Heart left ventricle (tissue), 16 donors: ENCODE measurements at regions not wholly inside any gene's neighbourhood (a gene's known extent, or its start where the extent isn't known, plus 50 kb on each side); places are given as distances from the start of the nearest gene placed in this dataset.

Source experiments
- ATAC-seq, 4 donors: fragments of 200-7000 bp; cut with Tn5 transposase; one replicate each; pipeline ENCODE4 v1.9.1; 2020 to 2022; ENCODE audit warnings: moderate library complexity in 4 of 4, mild to moderate bottlenecking in 3 of 4, moderate number of reproducible peaks in 1 of 4
- DNase-seq, 5 donors: peaks; one replicate each; pipeline ENCODE4 v3.0.0-alpha.2; 2020
- H3K27ac ChIP-seq, 12 donors: fragments of 200-600 bp; sonication (generic) in 4 of 12; one replicate each; pipeline versions ENCODE4 v1.5.0 to v1.8.0; 2016 to 2022; ENCODE audit warnings: mild to moderate bottlenecking in 2 of 12
- H3K27me3 ChIP-seq, 9 donors: fragments of 200-600 bp; sonication (generic) in 2 of 9; one replicate each; pipeline versions ENCODE4 v1.5.1 to v1.8.0; 2016 to 2022; ENCODE audit warnings: mild to moderate bottlenecking in 3 of 9
- H3K36me3 ChIP-seq, 9 donors: fragments of 200-600 bp; sonication (generic) in 2 of 9; one replicate each; pipeline versions ENCODE4 v1.5.0 to v1.8.0; 2018 to 2022; ENCODE audit warnings: mild to moderate bottlenecking in 2 of 9
- H3K4me1 ChIP-seq, 12 donors: fragments of 200-600 bp; sonication (generic) in 4 of 12; one replicate each; pipeline versions ENCODE4 v1.5.0 to v1.8.0; 2016 to 2022; ENCODE audit warnings: mild to moderate bottlenecking in 3 of 12
- H3K4me3 ChIP-seq, 12 donors: fragments of 200-600 bp; sonication (generic) in 4 of 12; one replicate each; pipeline versions ENCODE4 v1.5.0 to v1.8.0; 2017 to 2022; ENCODE audit warnings: mild to moderate bottlenecking in 9 of 12, moderate library complexity in 4 of 12
- H3K9me3 ChIP-seq, 12 donors: fragments of 200-600 bp; sonication (generic) in 4 of 12; one replicate each; pipeline versions ENCODE4 v1.5.0 to v1.8.0; 2016 to 2022; ENCODE audit warnings: mild to moderate bottlenecking in 1 of 12
- CTCF ChIP-seq, 12 donors: fragments of 200-600 bp; sonication (generic) in 4 of 12; IDR thresholded peaks; one replicate each; pipeline versions ENCODE4 v1.5.0 to v1.8.0; 2018 to 2022; ENCODE audit warnings: antibody characterized with exemption in 12 of 12, mild to moderate bottlenecking in 5 of 12
- POLR2A ChIP-seq, 2 donors: fragments of 450-650 bp; IDR thresholded peaks; one replicate each; pipeline ENCODE4 v1.6.1; 2017; ENCODE audit warnings: antibody characterized with exemption in 2 of 2, mild to moderate bottlenecking in 2 of 2, moderate library complexity in 2 of 2
- WGBS, 4 donors: extraction: QIAGEN DNeasy Blood & Tissue Kit in 2 of 4; methylation state at CpG; one replicate each; pipeline versions ENCODE4 v1.1.5 to v1.1.7; 2013 to 2018; 5-methylcytosine and 5-hydroxymethylcytosine counted together
- intact Hi-C, 10 donors: fragments of 100-400 bp; cut with DNase I; formaldehyde crosslinking; loops; one replicate each; pipeline versions ENCODE4 v1.11.1 to v1.14.2; 2022
- donor health status: ischemic (EF 13 %, LVEDD 7.1; RV severe dilation, severe dysfunction).
- donor health status: healthy with polysubstance abuse.
- donor health status: DM: no; HTN: yes; CAD: no.
- donor health status: DM: no; HTN: no; CAD: no.
- donor health status: ischemic (EF 25% LVEDD 6.9; RV normal size, moderate dysfunction).
- donor health status: ischemic (EF 25% LVEDD 5.7; RV mildly dilated, moderate dysfunction).
- donor health status: healthy.
- donor health status: DM: yes; HTN: yes; CAD: no.
- donor health status: ischemic (EF 35%, LVEDD 5.7; RV mildly dilated, moderate dysfunction).
- donor health status: nonischemic (EF 11% LVEDD 7.7; RV severe dilation, severe dysfunction).
- donor health status: DM: yes; HTN: yes; CAD: no.
- donor health status: PGD.
- donor health status: ischemic (EF 29% LVEDD 5.4; RV normal size, mild dysfunction).
- donor health status: nonischemic (EF 23%, LVEDD 6.1; RV moderate dilation, normal function).

DNA sequence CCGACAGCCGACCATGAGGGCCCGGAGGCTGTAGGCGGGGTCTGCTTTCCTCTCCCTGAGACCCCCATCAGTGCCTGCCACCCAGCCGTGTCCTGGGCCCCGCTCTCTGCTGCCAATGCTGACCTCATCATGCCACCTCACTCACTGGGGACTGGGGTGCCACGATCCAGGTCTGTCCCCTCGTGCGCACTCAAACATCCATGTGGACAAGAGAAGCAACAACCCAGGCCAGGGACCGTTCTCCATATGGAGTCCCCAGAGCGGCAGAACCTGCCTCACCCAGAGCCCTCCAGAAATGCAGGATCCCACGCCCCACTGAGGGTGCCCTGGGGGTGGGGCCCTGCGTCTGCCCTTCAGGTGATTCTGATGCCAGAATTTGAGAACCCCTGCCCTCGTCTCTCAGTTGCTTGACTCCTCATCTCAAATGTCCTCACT is 210.0 kb upstream of the PPP2R2D start:
- Histone ChIP-seq H3K9me3 (no peaks in the 10 kb centered on the region), H3K36me3 (no peaks in the 10 kb centered on the region), H3K27ac (no peak overlapping the region), H3K4me1 (no peaks in the 10 kb centered on the region), H3K4me3 (no peak overlapping the region), H3K27me3 (peaks cover 0 to 32% (median 0%) of the 10 kb centered on the region in 9 donors)
- DNase-seq (no peak), ATAC-seq (no peak)
- TF ChIP-seq CTCF (IDR thresholded peaks at IDR 0.05) (no peak), POLR2A (IDR thresholded peaks at IDR 0.05) (no peak)
- intact Hi-C loops, result no loop called here
- WGBS, 4 donors, result 75 to 83% (median 80%) methylated on average over 13 to 14 of the region's 14 CpGs

GRCh38 chr10:131691481-131692090 is 209.2 kb upstream of the PPP2R2D start:
- H3K36me3 ChIP-seq, result no peaks in the 10 kb centered on the region
- H3K27me3 ChIP-seq, result peaks cover 0 to 29% (median 0%) of the 10 kb centered on the region in 9 donors
- H3K4me3 ChIP-seq, result no peak overlapping the region
- ATAC-seq (no peak), DNase-seq (no peak)
- no peak for TF ChIP-seq CTCF (IDR thresholded peaks at IDR 0.05)
- TF ChIP-seq POLR2A (IDR thresholded peaks at IDR 0.05), result no peak
- WGBS, 4 donors, result 71 to 76% (median 73%) methylated on average over 16 of the region's 16 CpGs
- H3K27ac ChIP-seq, result no peak overlapping the region
- H3K4me1 ChIP-seq, result no peaks in the 10 kb centered on the region
- H3K9me3 ChIP-seq, result no peaks in the 10 kb centered on the region
- intact Hi-C loops, result no loop called here

GRCh38 chr10:131692176-131692575 is 208.6 kb upstream of the PPP2R2D start:
- DNase-seq, result no peak
- TF ChIP-seq POLR2A (IDR thresholded peaks at IDR 0.05), result no peak
- TF ChIP-seq CTCF (IDR thresholded peaks at IDR 0.05), result no peak
- 65 to 66% (median 66%) methylated on average over 12 of the region's 12 CpGs for WGBS, 4 donors

GRCh38 chr10:131692686-131693334 is 208.0 kb upstream of the PPP2R2D start:
- intact Hi-C loops, result no loop called here
- Histone ChIP-seq H3K4me3 (no peak overlapping the region), H3K4me1 (no peaks in the 10 kb centered on the region), H3K9me3 (no peaks in the 10 kb centered on the region), H3K27me3 (peaks cover 0 to 16% (median 0%) of the 10 kb centered on the region in 9 donors), H3K36me3 (no peaks in the 10 kb centered on the region), H3K27ac (no peak overlapping the region)
- 55 to 72% (median 64%) methylated on average over 9 to 11 of the region's 11 CpGs for whole genome bisulfite sequencing, 4 donors
- DNase-seq (no peak), ATAC-seq (no peak)
- TF ChIP-seq POLR2A (IDR thresholded peaks at IDR 0.05) (no peak), CTCF (IDR thresholded peaks at IDR 0.05) (no peak)

More at GRCh38 chr10:131692176-131692575, 208.6 kb upstream of the PPP2R2D start:
- Histone ChIP-seq H3K9me3 (no peaks in the 10 kb centered on the region), H3K36me3 (no peaks in the 10 kb centered on the region), H3K27ac (no peak overlapping the region), H3K4me3 (no peak overlapping the region), H3K27me3 (peaks cover 0 to 23% (median 0%) of the 10 kb centered on the region in 9 donors), H3K4me1 (no peaks in the 10 kb centered on the region)
- ATAC-seq, result no peak
- intact Hi-C loops, result no loop called here
